ENCODE measurements at regions not wholly inside any gene's neighbourhood (a gene's known extent, or its start where the extent isn't known, plus 50 kb on each side); places are given as distances from the start of the nearest gene placed in this dataset.

DNA sequence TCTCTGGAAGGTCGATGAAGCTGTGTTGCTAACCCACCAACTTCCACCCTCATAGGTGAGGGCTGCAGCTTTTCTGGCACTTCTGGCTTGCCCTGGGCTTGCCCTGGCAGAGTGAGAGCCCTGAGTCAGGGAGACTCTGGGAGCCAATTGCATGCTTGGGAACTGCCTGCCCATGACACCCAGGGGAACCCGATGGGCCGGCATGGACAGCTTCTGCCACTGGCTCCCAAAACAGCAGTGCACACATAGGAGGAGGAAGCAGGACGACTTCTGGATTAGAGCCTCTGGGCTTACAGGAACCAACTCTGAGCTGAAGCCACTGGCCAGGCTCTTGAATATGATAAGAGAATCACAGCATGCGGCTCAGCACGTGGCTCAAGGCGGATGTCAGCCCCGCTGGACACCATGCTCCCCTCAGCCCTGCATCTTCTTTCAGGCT lies 135.2 kb upstream of the UNC5B start:
- ChIA-PET POLR2A (ENCODE audit: unreplicated experiment) (no interaction called here), CTCF (no interaction called here)
- no peak overlapping the region for H3K4ac ChIP-seq (ENCODE audit: low read depth, low read length)
- no peak overlapping the region for H3K14ac ChIP-seq (replicated peaks; ENCODE audit: low read depth, low read length)
- dilution Hi-C loops (cut with HindIII; ENCODE audit: low sequenced_read_pairs, unreplicated experiment): no loop called here
- no peak overlapping the region for H3K4me3 ChIP-seq (ENCODE audit: insufficient read depth, low read depth, low read length)
- no peak overlapping the region for H2BK120ac ChIP-seq (ENCODE audit: low read depth, low read length)
- no peak overlapping the region for H3K56ac ChIP-seq (ENCODE audit: extremely low read depth, insufficient read depth, low read length)
- H2BK15ac ChIP-seq (ENCODE audit: low read depth, low read length): no peak overlapping the region
- H3K9me1 ChIP-seq (ENCODE audit: insufficient read depth, low read length): no peaks in the 10 kb centered on the region
- H2BK20ac ChIP-seq (ENCODE audit: low read depth, low read length): no peak overlapping the region
- H4K8ac ChIP-seq (ENCODE audit: low read depth in 2 of 2, low read length in 2 of 2): no peak overlapping the region
- H3K4me2 ChIP-seq (ENCODE audit: low read depth, low read length): no peak overlapping the region
- no TSS peak for BruUV-seq (replicated peaks)
- 54% methylated on average over 6 of the region's 8 CpGs; no CpG with 5 or more reads in 1 of the 2 experiments for WGBS, 2 experiments (ENCODE audit: extremely low coverage in 2 of 2, insufficient read length in 1 of 2)
- no peaks in the 10 kb centered on the region for H3K79me1 ChIP-seq (ENCODE audit: low read depth in 1 of 2, low read length in 2 of 2)
- intact Hi-C loops (cut with micrococcal nuclease): no loop called here
- no peak overlapping the region for H4K91ac ChIP-seq (ENCODE audit: insufficient read depth, low read depth, low read length)
- no peak overlapping the region for H3K18ac ChIP-seq (ENCODE audit: low read depth, low read length)
- no peak overlapping the region for H3K9ac ChIP-seq (ENCODE audit: low read depth, low read length)
- no peak overlapping the region for H3K23ac ChIP-seq (ENCODE audit: low read depth, low read length)
- peaks cover 40% of the 10 kb centered on the region for H3K27me3 ChIP-seq (ENCODE audit: control insufficient read depth, insufficient read depth, low read length)
- TF ChIP-seq BHLHE40 (IDR thresholded peaks at IDR 0.05; ENCODE audit: low read depth, low read length) (no peak), RAD21 (IDR thresholded peaks at IDR 0.05; ENCODE audit: low read length) (no peak), NFE2L2 (IDR thresholded peaks at IDR 0.05; ENCODE audit: low read depth, low read length) (no peak), CHD1 (IDR thresholded peaks at IDR 0.05; ENCODE audit: low read depth, low read length) (no peak), SMC3 (IDR thresholded peaks at IDR 0.05; ENCODE audit: low read depth, low read length) (no peak), MAZ (IDR thresholded peaks at IDR 0.05; ENCODE audit: borderline replicate concordance, low read depth, low read length) (no peak), MAFK (IDR thresholded peaks at IDR 0.05; ENCODE audit: low read depth, low read length) (no peak), POLR2A (IDR thresholded peaks at IDR 0.05; ENCODE audit: low read depth, low read length) (no peak)
- TF ChIP-seq, protein P1, sequence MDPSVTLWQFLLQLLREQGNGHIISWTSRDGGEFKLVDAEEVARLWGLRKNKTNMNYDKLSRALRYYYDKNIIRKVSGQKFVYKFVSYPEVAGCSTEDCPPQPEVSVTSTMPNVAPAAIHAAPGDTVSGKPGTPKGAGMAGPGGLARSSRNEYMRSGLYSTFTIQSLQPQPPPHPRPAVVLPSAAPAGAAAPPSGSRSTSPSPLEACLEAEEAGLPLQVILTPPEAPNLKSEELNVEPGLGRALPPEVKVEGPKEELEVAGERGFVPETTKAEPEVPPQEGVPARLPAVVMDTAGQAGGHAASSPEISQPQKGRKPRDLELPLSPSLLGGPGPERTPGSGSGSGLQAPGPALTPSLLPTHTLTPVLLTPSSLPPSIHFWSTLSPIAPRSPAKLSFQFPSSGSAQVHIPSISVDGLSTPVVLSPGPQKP (IDR thresholded peaks at IDR 0.05; ENCODE audit: borderline replicate concordance, low read depth, low read length): no peak
- TF ChIP-seq, protein P2, sequence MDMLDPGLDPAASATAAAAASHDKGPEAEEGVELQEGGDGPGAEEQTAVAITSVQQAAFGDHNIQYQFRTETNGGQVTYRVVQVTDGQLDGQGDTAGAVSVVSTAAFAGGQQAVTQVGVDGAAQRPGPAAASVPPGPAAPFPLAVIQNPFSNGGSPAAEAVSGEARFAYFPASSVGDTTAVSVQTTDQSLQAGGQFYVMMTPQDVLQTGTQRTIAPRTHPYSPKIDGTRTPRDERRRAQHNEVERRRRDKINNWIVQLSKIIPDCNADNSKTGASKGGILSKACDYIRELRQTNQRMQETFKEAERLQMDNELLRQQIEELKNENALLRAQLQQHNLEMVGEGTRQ (IDR thresholded peaks at IDR 0.05; ENCODE audit: low read depth, low read length): no peak
- no peak overlapping the region for H2AK5ac ChIP-seq (ENCODE audit: low read depth, low read length)
- in situ Hi-C loops (cut with MboI; ENCODE audit: low sequenced_read_pairs): no loop called here
- H4K20me1 ChIP-seq (ENCODE audit: insufficient read depth, low read length): no peaks in the 10 kb centered on the region
- H2BK5ac ChIP-seq (ENCODE audit: low read depth, low read length, poor library complexity, severe bottlenecking): no peak overlapping the region
- H4K5ac ChIP-seq (ENCODE audit: low read depth, low read length): no peak overlapping the region
- no peaks in the 10 kb centered on the region for H3K9me3 ChIP-seq (ENCODE audit: control insufficient read depth, insufficient read depth, low read length)
- H2AFZ ChIP-seq (replicated peaks; ENCODE audit: low read length, poor library complexity): no peak overlapping the region
- DNase-seq (no peak), ATAC-seq (ENCODE audit: low read depth) (peak; percentile 21; the same call in 1 of the 2 replicates)
- no peak overlapping the region for H3K27ac ChIP-seq (ENCODE audit: insufficient read depth, low read length)
- H3K4me1 ChIP-seq (ENCODE audit: control insufficient read depth, insufficient read depth, low read length): no peaks in the 10 kb centered on the region
- no peaks in the 10 kb centered on the region for H3K36me3 ChIP-seq (ENCODE audit: control insufficient read depth, insufficient read depth, low read length)
- H2AK9ac ChIP-seq (replicated peaks; ENCODE audit: low read depth, low read length, poor library complexity): no peak overlapping the region

Data from IMR-90 (cell line).